Activated CD8-positive, alpha-beta T cell treated with anti-CD3 and anti-CD28 coated beads for 36 hours (primary cell): ENCODE measurements at regions not wholly inside any gene's neighbourhood (a gene's known extent, or its start where the extent isn't known, plus 50 kb on each side); places are given as distances from the start of the nearest gene placed in this dataset.

Experiments used
- ATAC-seq: fragments of 200-7000 bp; cut with Tn5 transposase; one replicate; pipeline ENCODE4 v1.10.0; 2021; ENCODE audit warnings: mild to moderate bottlenecking, moderate library complexity
- CTCF ChIA-PET: fragments of 350-600 bp; sonication (Branson Sonifier 250); formaldehyde crosslinking; loops from one replicate; lab custom pipeline; 2021; ENCODE audit warnings: antibody characterized with exemption; lab: Charles Lee
- POLR2A ChIA-PET: fragments of 350-600 bp; sonication (Branson Sonifier 250); formaldehyde crosslinking; loops from one replicate; lab custom pipeline; 2021; ENCODE audit warnings: antibody characterized with exemption; lab: Charles Lee
- DNase-seq: peaks from one replicate; pipeline ENCODE4 v3.0.0-alpha.2; 2020
- H3K27ac Mint-ChIP-seq: one replicate; pipeline ENCODE4 v1.8.0; 2021; ENCODE audit warnings: mild to moderate bottlenecking, mixed read lengths
- H3K27me3 Mint-ChIP-seq: one replicate; pipeline ENCODE4 v1.8.0; 2021; ENCODE audit warnings: mixed read lengths
- H3K36me3 Mint-ChIP-seq: one replicate; pipeline ENCODE4 v1.8.0; 2021; ENCODE audit warnings: low read depth, mixed read lengths
- H3K4me1 Mint-ChIP-seq: one replicate; pipeline ENCODE4 v1.8.0; 2021; ENCODE audit warnings: low read depth, mixed read lengths
- H3K4me3 Mint-ChIP-seq: one replicate; pipeline ENCODE4 v1.8.0; 2021; ENCODE audit warnings: mild to moderate bottlenecking, moderate library complexity, mixed read lengths
- H3K9me3 Mint-ChIP-seq: one replicate; pipeline ENCODE4 v1.8.0; 2021; ENCODE audit warnings: mixed read lengths
- CTCF ChIP-seq: fragments of 200-600 bp; IDR thresholded peaks from one replicate; pipeline ENCODE4 v1.8.0; 2022; ENCODE audit warnings: antibody characterized with exemption, mild to moderate bottlenecking
- intact Hi-C: fragments of 100-400 bp; cut with micrococcal nuclease; formaldehyde crosslinking; loops from one replicate; pipeline ENCODE4 v1.10.0; 2022

DNA sequence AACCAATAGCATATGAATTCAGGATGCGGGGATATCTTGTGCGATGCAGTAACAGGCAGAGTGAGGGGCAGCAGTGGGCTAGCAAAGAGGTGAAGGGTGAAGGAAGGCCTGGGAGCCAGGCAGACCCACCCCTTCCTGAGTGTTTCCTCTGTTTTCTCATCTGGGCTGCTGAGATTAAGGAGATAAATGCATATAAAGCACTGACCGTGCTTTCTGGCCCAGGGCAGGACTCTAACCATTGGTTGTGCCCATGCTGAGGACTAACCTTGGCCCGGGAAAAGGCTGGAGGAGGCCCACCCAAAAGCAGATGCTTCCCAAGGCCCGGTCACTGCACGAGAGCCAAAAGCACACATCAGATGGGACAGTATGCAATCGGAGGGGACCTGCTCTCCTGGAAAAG lies 87.6 kb downstream of the PSMG1 start:
- ATAC-seq (no peak), DNase-seq (no peak)
- H3K4me1 Mint-ChIP-seq: no peaks in the 10 kb centered on the region
- ChIA-PET POLR2A (interaction anchor here (1.1 kb wide), 1 partner anchor 8 kb away, joined by 3 read pairs; no protein-coding TSS in a partner anchor), CTCF (no interaction called here)
- TF ChIP-seq CTCF: no peak
- intact Hi-C loops: no loop called here
- no peak overlapping the region for H3K27ac Mint-ChIP-seq
- H3K27me3 Mint-ChIP-seq: no peaks in the 10 kb centered on the region
- no peaks in the 10 kb centered on the region for H3K9me3 Mint-ChIP-seq
- H3K36me3 Mint-ChIP-seq: no peaks in the 10 kb centered on the region
- H3K4me3 Mint-ChIP-seq: no peak overlapping the region

GRCh38 chr21:39094847-39095579 lies 88.2 kb downstream of the PSMG1 start:
- CTCF ChIA-PET: no interaction called here
- DNase-seq (no peak), ATAC-seq (no peak)

GRCh38 chr21:39094087-39094780 lies 89.0 kb downstream of the PSMG1 start:
- no peaks in the 10 kb centered on the region for H3K36me3 Mint-ChIP-seq
- no peak for DNase-seq
- intact Hi-C loops: no loop called here
- POLR2A ChIA-PET: no interaction called here
- H3K9me3 Mint-ChIP-seq: no peaks in the 10 kb centered on the region
- no peak for ATAC-seq
- TF ChIP-seq CTCF: no peak
- H3K4me1 Mint-ChIP-seq: no peaks in the 10 kb centered on the region
- H3K4me3 Mint-ChIP-seq: no peak overlapping the region
- H3K27me3 Mint-ChIP-seq: no peaks in the 10 kb centered on the region
- H3K27ac Mint-ChIP-seq: no peak overlapping the region
- CTCF ChIA-PET: no interaction called here

More at GRCh38 chr21:39094847-39095579, 88.2 kb downstream of the PSMG1 start:
- intact Hi-C loops: no loop called here
- TF ChIP-seq CTCF: no peak
- no peaks in the 10 kb centered on the region for H3K27me3 Mint-ChIP-seq
- H3K9me3 Mint-ChIP-seq: no peaks in the 10 kb centered on the region
- no peaks in the 10 kb centered on the region for H3K4me1 Mint-ChIP-seq
- H3K4me3 Mint-ChIP-seq: no peak overlapping the region
- POLR2A ChIA-PET: no interaction called here
- no peak overlapping the region for H3K27ac Mint-ChIP-seq
- H3K36me3 Mint-ChIP-seq: no peaks in the 10 kb centered on the region

DNA sequence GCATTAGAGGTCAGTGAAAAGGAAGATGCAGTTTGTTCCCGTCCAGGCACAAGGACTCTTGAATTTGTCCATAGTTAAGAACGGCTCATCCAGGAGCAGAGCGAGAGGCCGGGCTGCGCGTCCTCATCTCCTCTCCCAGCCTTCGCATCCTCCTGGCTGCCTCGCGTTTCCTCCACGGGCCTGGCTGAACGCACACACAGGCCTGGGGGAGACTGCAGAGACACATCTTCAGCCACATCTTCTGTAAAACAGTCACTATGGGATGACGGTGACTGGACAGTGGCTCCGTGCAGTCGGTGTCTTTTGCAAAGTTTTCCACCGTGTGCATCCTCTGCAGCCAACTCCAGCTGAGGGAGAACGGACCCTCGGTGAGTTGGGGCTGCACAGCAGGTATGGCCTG lies 89.7 kb downstream of the PSMG1 start:
- Mint-ChIP-seq H3K27me3 (no peaks in the 10 kb centered on the region), H3K27ac (no peak overlapping the region), H3K9me3 (no peaks in the 10 kb centered on the region)

More for the DNA sequence above, 89.7 kb downstream of the PSMG1 start:
- Mint-ChIP-seq H3K4me3 (no peak overlapping the region), H3K4me1 (no peaks in the 10 kb centered on the region), H3K36me3 (no peaks in the 10 kb centered on the region)
- CTCF ChIA-PET: no interaction called here
- POLR2A ChIA-PET: no interaction called here
- intact Hi-C loops: no loop called here
- no peak for TF ChIP-seq CTCF
- no peak for DNase-seq
- no peak for ATAC-seq
